Activated naive CD4-positive, alpha-beta T cell treated with anti-CD3 and anti-CD28 coated beads for 36 hours (primary cell): ENCODE measurements at regions not wholly inside any gene's neighbourhood (a gene's known extent, or its start where the extent isn't known, plus 50 kb on each side); places are given as distances from the start of the nearest gene placed in this dataset.

Experiments used
- CTCF ChIA-PET: fragments of 350-600 bp; sonication (Branson Sonifier 250); formaldehyde crosslinking; loops from one replicate; lab custom pipeline; 2021; ENCODE audit warnings: antibody characterized with exemption; lab: Charles Lee
- DNase-seq: peaks from one replicate; pipeline ENCODE4 v3.0.0-alpha.2; 2020
- H3K27ac Mint-ChIP-seq: one replicate; pipeline ENCODE4 v1.8.0; 2021; ENCODE audit warnings: mild to moderate bottlenecking, mixed read lengths
- H3K27me3 Mint-ChIP-seq: one replicate; pipeline ENCODE4 v1.8.0; 2021; ENCODE audit warnings: low read depth, mixed read lengths
- H3K36me3 Mint-ChIP-seq: one replicate; pipeline ENCODE4 v1.8.0; 2021; ENCODE audit warnings: low read depth, mixed read lengths
- H3K4me1 Mint-ChIP-seq: one replicate; pipeline ENCODE4 v1.8.0; 2021; ENCODE audit warnings: low read depth, mixed read lengths
- H3K4me3 Mint-ChIP-seq: one replicate; pipeline ENCODE4 v1.8.0; 2021; ENCODE audit warnings: mild to moderate bottlenecking, moderate library complexity, mixed read lengths
- H3K9me3 Mint-ChIP-seq: one replicate; pipeline ENCODE4 v1.8.0; 2021; ENCODE audit warnings: mixed read lengths
- intact Hi-C: fragments of 100-400 bp; cut with micrococcal nuclease; formaldehyde crosslinking; loops from one replicate; pipeline ENCODE4 v1.15.1; 2023

- no peak for DNase-seq
- Mint-ChIP-seq H3K36me3 (no peaks in the 10 kb centered on the region), H3K27ac (no peak overlapping the region), H3K4me1 (no peaks in the 10 kb centered on the region), H3K27me3 (no peaks in the 10 kb centered on the region), H3K9me3 (peaks cover 5% of the 10 kb centered on the region), H3K4me3 (no peak overlapping the region)
- intact Hi-C loops = no loop called here
- CTCF ChIA-PET = no interaction called here
Measured at GRCh38 chr12:87690236-87690810, 338.9 kb downstream of the C12orf50 start.

- no peaks in the 10 kb centered on the region for H3K27me3 Mint-ChIP-seq
- H3K27ac Mint-ChIP-seq = no peak overlapping the region
- H3K4me1 Mint-ChIP-seq = no peaks in the 10 kb centered on the region
- intact Hi-C loops = no loop called here
- no peaks in the 10 kb centered on the region for H3K36me3 Mint-ChIP-seq
- peaks cover 5% of the 10 kb centered on the region for H3K9me3 Mint-ChIP-seq
- DNase-seq = no peak
- H3K4me3 Mint-ChIP-seq = no peak overlapping the region
- CTCF ChIA-PET = no interaction called here
Measured at GRCh38 chr12:87689196-87689595, 340.0 kb downstream of the C12orf50 start.

- no peak for DNase-seq
- Mint-ChIP-seq H3K4me3 (no peak overlapping the region), H3K4me1 (no peaks in the 10 kb centered on the region), H3K36me3 (no peaks in the 10 kb centered on the region), H3K27ac (no peak overlapping the region), H3K9me3 (peaks cover 2% of the 10 kb centered on the region), H3K27me3 (no peaks in the 10 kb centered on the region)
- intact Hi-C loops = no loop called here
- CTCF ChIA-PET = no interaction called here
Measured at GRCh38 chr12:87687362-87687761, 341.8 kb downstream of the C12orf50 start.

GRCh38 chr12:87685696-87686095 is 343.5 kb downstream of the C12orf50 start:
- Mint-ChIP-seq H3K27me3 (no peaks in the 10 kb centered on the region), H3K27ac (no peak overlapping the region), H3K9me3 (peaks cover 2% of the 10 kb centered on the region), H3K4me1 (no peaks in the 10 kb centered on the region), H3K36me3 (no peaks in the 10 kb centered on the region), H3K4me3 (no peak overlapping the region)
- CTCF ChIA-PET = no interaction called here
- DNase-seq = no peak
- intact Hi-C loops = no loop called here

- Mint-ChIP-seq H3K36me3 (no peaks in the 10 kb centered on the region), H3K27ac (no peak overlapping the region), H3K9me3 (no peaks in the 10 kb centered on the region), H3K4me1 (no peaks in the 10 kb centered on the region), H3K27me3 (peaks cover 2% of the 10 kb centered on the region), H3K4me3 (no peak overlapping the region)
- intact Hi-C loops = no loop called here
- DNase-seq = no peak
- CTCF ChIA-PET = no interaction called here
Measured at GRCh38 chr12:87679251-87679650, 349.9 kb downstream of the C12orf50 start.

- no peak for DNase-seq
- no peak overlapping the region for H3K4me3 Mint-ChIP-seq
- no peak overlapping the region for H3K27ac Mint-ChIP-seq
- H3K36me3 Mint-ChIP-seq = no peaks in the 10 kb centered on the region
- intact Hi-C loops = no loop called here
- peaks cover 2% of the 10 kb centered on the region for H3K27me3 Mint-ChIP-seq
- CTCF ChIA-PET = no interaction called here
- no peaks in the 10 kb centered on the region for H3K9me3 Mint-ChIP-seq
- H3K4me1 Mint-ChIP-seq = no peaks in the 10 kb centered on the region
Measured at GRCh38 chr12:87678453-87678852, 350.7 kb downstream of the C12orf50 start.

- intact Hi-C loops = no loop called here
- no peaks in the 10 kb centered on the region for H3K9me3 Mint-ChIP-seq
- peaks cover 2% of the 10 kb centered on the region for H3K27me3 Mint-ChIP-seq
- no peak for DNase-seq
- H3K4me1 Mint-ChIP-seq = no peaks in the 10 kb centered on the region
- H3K4me3 Mint-ChIP-seq = no peak overlapping the region
- no peaks in the 10 kb centered on the region for H3K36me3 Mint-ChIP-seq
- CTCF ChIA-PET = no interaction called here
- H3K27ac Mint-ChIP-seq = no peak overlapping the region
Measured at GRCh38 chr12:87676731-87677130, 352.5 kb downstream of the C12orf50 start.

- H3K27me3 Mint-ChIP-seq = peaks cover 2% of the 10 kb centered on the region
- DNase-seq = no peak
- intact Hi-C loops = no loop called here
Measured at GRCh38 chr12:87671757-87672156, 357.4 kb downstream of the C12orf50 start.

GRCh38 chr12:87670448-87670847 is 358.8 kb downstream of the C12orf50 start:
- H3K36me3 Mint-ChIP-seq = no peaks in the 10 kb centered on the region
- CTCF ChIA-PET = no interaction called here
- H3K9me3 Mint-ChIP-seq = peaks cover 2% of the 10 kb centered on the region
- no peak overlapping the region for H3K27ac Mint-ChIP-seq
- intact Hi-C loops = no loop called here
- no peak for DNase-seq
- H3K4me3 Mint-ChIP-seq = no peak overlapping the region
- H3K4me1 Mint-ChIP-seq = no peaks in the 10 kb centered on the region
- H3K27me3 Mint-ChIP-seq = peaks cover under 1% of the 10 kb centered on the region

More at GRCh38 chr12:87671757-87672156, 357.4 kb downstream of the C12orf50 start:
- CTCF ChIA-PET = no interaction called here
- no peaks in the 10 kb centered on the region for H3K4me1 Mint-ChIP-seq
- no peaks in the 10 kb centered on the region for H3K36me3 Mint-ChIP-seq
- peaks cover 2% of the 10 kb centered on the region for H3K9me3 Mint-ChIP-seq
- H3K27ac Mint-ChIP-seq = no peak overlapping the region
- H3K4me3 Mint-ChIP-seq = no peak overlapping the region

- intact Hi-C loops = no loop called here
- H3K36me3 Mint-ChIP-seq = no peaks in the 10 kb centered on the region
- H3K27ac Mint-ChIP-seq = no peak overlapping the region
- H3K4me1 Mint-ChIP-seq = peaks cover 2% of the 10 kb centered on the region
- no peaks in the 10 kb centered on the region for H3K27me3 Mint-ChIP-seq
- no peak overlapping the region for H3K4me3 Mint-ChIP-seq
- H3K9me3 Mint-ChIP-seq = peaks cover 2% of the 10 kb centered on the region
- no peak for DNase-seq
- CTCF ChIA-PET = no interaction called here
Measured at GRCh38 chr12:87667378-87667777, 361.8 kb downstream of the C12orf50 start.

GRCh38 chr12:87661786-87662377 is 367.3 kb downstream of the C12orf50 start:
- CTCF ChIA-PET = no interaction called here
- H3K4me1 Mint-ChIP-seq = peaks cover 4% of the 10 kb centered on the region
- intact Hi-C loops = no loop called here
- no peak overlapping the region for H3K27ac Mint-ChIP-seq
- H3K36me3 Mint-ChIP-seq = no peaks in the 10 kb centered on the region
- no peaks in the 10 kb centered on the region for H3K27me3 Mint-ChIP-seq
- H3K9me3 Mint-ChIP-seq = no peaks in the 10 kb centered on the region
- DNase-seq = no peak
- no peak overlapping the region for H3K4me3 Mint-ChIP-seq

- no peak for DNase-seq
- Mint-ChIP-seq H3K9me3 (no peaks in the 10 kb centered on the region), H3K36me3 (no peaks in the 10 kb centered on the region), H3K4me3 (no peak overlapping the region), H3K4me1 (peaks cover 4% of the 10 kb centered on the region), H3K27ac (no peak overlapping the region), H3K27me3 (no peaks in the 10 kb centered on the region)
- intact Hi-C loops = no loop called here
- CTCF ChIA-PET = no interaction called here
Measured at GRCh38 chr12:87660987-87661774, 368.0 kb downstream of the C12orf50 start.

GRCh38 chr12:87660291-87660690 is 368.9 kb downstream of the C12orf50 start:
- no peaks in the 10 kb centered on the region for H3K9me3 Mint-ChIP-seq
- no peaks in the 10 kb centered on the region for H3K36me3 Mint-ChIP-seq
- CTCF ChIA-PET = no interaction called here
- no peak overlapping the region for H3K4me3 Mint-ChIP-seq
- DNase-seq = no peak
- H3K27me3 Mint-ChIP-seq = no peaks in the 10 kb centered on the region
- intact Hi-C loops = no loop called here
- no peak overlapping the region for H3K27ac Mint-ChIP-seq
- H3K4me1 Mint-ChIP-seq = peaks cover 4% of the 10 kb centered on the region
